ENCODE measurements at regions not wholly inside any gene's neighbourhood (a gene's known extent, or its start where the extent isn't known, plus 50 kb on each side); places are given as distances from the start of the nearest gene placed in this dataset.

- Histone ChIP-seq H3K27ac (no peak overlapping the region), H3K27me3 (no peaks in the 10 kb centered on the region), H3K9me3 (no peaks in the 10 kb centered on the region), H3K4me1 (no peaks in the 10 kb centered on the region), H3K4me3 (no peak overlapping the region), H3K36me3 (no peaks in the 10 kb centered on the region)
- DNase-seq: no peak
- TF ChIP-seq CTCF (IDR thresholded peaks at IDR 0.05) (no peak), POLR2A (IDR thresholded peaks at IDR 0.05) (no peak)
Observed at GRCh38 chr11:98565311-98565710, 455.4 kb upstream of the CNTN5 start.

- Histone ChIP-seq H3K4me3 (no peak overlapping the region), H3K36me3 (no peaks in the 10 kb centered on the region), H3K4me1 (no peaks in the 10 kb centered on the region), H3K9me3 (no peaks in the 10 kb centered on the region), H3K27ac (no peak overlapping the region), H3K27me3 (no peaks in the 10 kb centered on the region)
- TF ChIP-seq POLR2A (IDR thresholded peaks at IDR 0.05): no peak
- no peak for TF ChIP-seq CTCF (IDR thresholded peaks at IDR 0.05)
- no peak for DNase-seq
Observed at GRCh38 chr11:98566978-98567377, 453.8 kb upstream of the CNTN5 start.

GRCh38 chr11:98568013-98568412, 452.7 kb upstream of the CNTN5 start:
- Histone ChIP-seq H3K4me3 (no peak overlapping the region), H3K27ac (no peak overlapping the region), H3K27me3 (no peaks in the 10 kb centered on the region), H3K4me1 (no peaks in the 10 kb centered on the region), H3K9me3 (no peaks in the 10 kb centered on the region), H3K36me3 (no peaks in the 10 kb centered on the region)
- no peak for TF ChIP-seq POLR2A (IDR thresholded peaks at IDR 0.05)
- TF ChIP-seq CTCF (IDR thresholded peaks at IDR 0.05): no peak
- no peak for DNase-seq

GRCh38 chr11:98572941-98573340, 447.8 kb upstream of the CNTN5 start:
- no peak for TF ChIP-seq POLR2A (IDR thresholded peaks at IDR 0.05)
- TF ChIP-seq CTCF (IDR thresholded peaks at IDR 0.05): no peak
- Histone ChIP-seq H3K4me1 (no peaks in the 10 kb centered on the region), H3K27me3 (no peaks in the 10 kb centered on the region), H3K27ac (no peak overlapping the region), H3K36me3 (no peaks in the 10 kb centered on the region), H3K9me3 (no peaks in the 10 kb centered on the region), H3K4me3 (no peak overlapping the region)
- no peak for DNase-seq

GRCh38 chr11:98587884-98588283, 432.9 kb upstream of the CNTN5 start:
- H3K27ac ChIP-seq: no peak overlapping the region
- no peaks in the 10 kb centered on the region for H3K9me3 ChIP-seq
- no peaks in the 10 kb centered on the region for H3K36me3 ChIP-seq

More at GRCh38 chr11:98587884-98588283, 432.9 kb upstream of the CNTN5 start:
- H3K4me3 ChIP-seq: no peak overlapping the region
- H3K4me1 ChIP-seq: no peaks in the 10 kb centered on the region
- TF ChIP-seq CTCF (IDR thresholded peaks at IDR 0.05) (no peak), POLR2A (IDR thresholded peaks at IDR 0.05) (no peak)
- H3K27me3 ChIP-seq: no peaks in the 10 kb centered on the region
- no peak for DNase-seq

Measured in Peyer's patch (tissue), 4 donors.